OCI-LY7 (cell line): ENCODE measurements at regions not wholly inside any gene's neighbourhood (a gene's known extent, or its start where the extent isn't known, plus 50 kb on each side); places are given as distances from the start of the nearest gene placed in this dataset.

Experiments
- EZH2phosphoT487 ChIP-seq: fragments of 200-600 bp; sonication (generic); IDR thresholded peaks from 2 replicates; pipeline ENCODE4 v1.6.1; 2018; ENCODE audit warnings: low read depth, borderline replicate concordance, mild to moderate bottlenecking, mixed run types, antibody characterized with exemption, low read length, moderate library complexity, mixed read lengths
- TF ChIP-seq, protein P1 (sequence below): fragments of 200-600 bp; sonication (generic); conservative IDR thresholded peaks from 2 replicates; pipeline ENCODE4 v1.5.1; 2014; ENCODE audit warnings: mild to moderate bottlenecking, antibody characterized with exemption, low read length, moderate library complexity, mixed read lengths

DNA sequence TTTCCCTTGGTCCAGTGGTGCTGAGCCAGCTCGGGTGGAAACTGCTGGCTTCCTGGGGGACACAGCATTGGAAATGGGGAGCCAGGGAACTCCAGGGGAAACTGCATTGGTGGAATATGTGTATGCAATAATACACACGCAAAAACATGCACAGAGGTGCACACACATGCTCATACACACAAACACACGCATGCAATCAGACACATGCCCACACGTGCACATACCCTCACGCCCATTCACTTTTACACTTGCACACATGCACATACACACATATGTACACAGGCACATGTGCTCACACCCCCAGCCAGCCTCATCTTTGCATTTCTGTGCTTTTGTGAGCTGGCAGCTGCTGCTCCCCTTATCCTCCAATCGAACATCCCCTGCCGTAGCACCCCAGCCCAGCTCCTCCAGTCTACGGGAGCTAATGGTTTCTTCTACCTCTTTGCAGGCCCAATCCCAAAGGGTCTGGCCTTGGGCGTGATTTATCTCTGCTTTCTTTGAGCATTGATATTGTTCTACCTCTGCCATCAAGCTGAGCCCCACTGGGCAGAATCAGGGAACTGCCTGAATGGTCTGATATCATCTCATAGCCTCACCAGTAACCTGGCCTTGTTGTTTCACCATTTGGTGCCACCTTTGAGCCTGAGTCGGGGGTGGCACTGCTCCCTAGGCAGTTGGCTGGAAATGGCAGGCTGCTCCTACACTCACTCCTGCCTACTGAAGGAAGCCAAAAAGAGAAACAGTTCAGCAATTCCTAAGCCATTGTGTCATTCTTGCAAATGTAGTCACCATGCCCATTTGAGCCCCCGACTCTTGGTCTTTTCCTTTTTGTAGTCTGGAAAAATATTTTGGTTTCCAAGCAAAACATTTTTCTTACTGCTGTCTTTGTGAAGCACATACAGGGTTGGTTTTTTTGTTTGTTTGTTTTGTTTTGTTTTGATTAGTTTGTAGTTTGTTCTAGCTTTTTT lies 104.4 kb upstream of the MAMLD1 start:
- TF ChIP-seq, protein P1, sequence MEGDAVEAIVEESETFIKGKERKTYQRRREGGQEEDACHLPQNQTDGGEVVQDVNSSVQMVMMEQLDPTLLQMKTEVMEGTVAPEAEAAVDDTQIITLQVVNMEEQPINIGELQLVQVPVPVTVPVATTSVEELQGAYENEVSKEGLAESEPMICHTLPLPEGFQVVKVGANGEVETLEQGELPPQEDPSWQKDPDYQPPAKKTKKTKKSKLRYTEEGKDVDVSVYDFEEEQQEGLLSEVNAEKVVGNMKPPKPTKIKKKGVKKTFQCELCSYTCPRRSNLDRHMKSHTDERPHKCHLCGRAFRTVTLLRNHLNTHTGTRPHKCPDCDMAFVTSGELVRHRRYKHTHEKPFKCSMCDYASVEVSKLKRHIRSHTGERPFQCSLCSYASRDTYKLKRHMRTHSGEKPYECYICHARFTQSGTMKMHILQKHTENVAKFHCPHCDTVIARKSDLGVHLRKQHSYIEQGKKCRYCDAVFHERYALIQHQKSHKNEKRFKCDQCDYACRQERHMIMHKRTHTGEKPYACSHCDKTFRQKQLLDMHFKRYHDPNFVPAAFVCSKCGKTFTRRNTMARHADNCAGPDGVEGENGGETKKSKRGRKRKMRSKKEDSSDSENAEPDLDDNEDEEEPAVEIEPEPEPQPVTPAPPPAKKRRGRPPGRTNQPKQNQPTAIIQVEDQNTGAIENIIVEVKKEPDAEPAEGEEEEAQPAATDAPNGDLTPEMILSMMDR, result no peak
- no peak for TF ChIP-seq EZH2phosphoT487
